HL-60 (cell line): ENCODE measurements at regions not wholly inside any gene's neighbourhood (a gene's known extent, or its start where the extent isn't known, plus 50 kb on each side); places are given as distances from the start of the nearest gene placed in this dataset.

Experiments
- GABPA ChIP-seq: IDR thresholded peaks from 2 replicates; pipeline ENCODE4 v1.6.1; 2012; ENCODE audit warnings: low read depth
- POLR2AphosphoS5 ChIP-seq: IDR thresholded peaks from 2 replicates; pipeline ENCODE4 v1.6.1; 2012; ENCODE audit warnings: low read depth
- SPI1 ChIP-seq: IDR thresholded peaks from 2 replicates; pipeline ENCODE4 v1.6.1; 2012; ENCODE audit warnings: low read depth, mild to moderate bottlenecking, borderline replicate concordance
- TF ChIP-seq, protein P1 (sequence below): IDR thresholded peaks from one replicate; pipeline ENCODE4 v1.5.1; 2011; ENCODE audit warnings: low read length, control low read depth, inconsistent platforms; ENCODE audit not compliant: insufficient read depth
- TF ChIP-seq, protein P2 (sequence below): IDR thresholded peaks from 2 replicates; pipeline ENCODE4 v1.6.1; 2012; ENCODE audit warnings: low read depth; ENCODE audit not compliant: insufficient replicate concordance

DNA sequence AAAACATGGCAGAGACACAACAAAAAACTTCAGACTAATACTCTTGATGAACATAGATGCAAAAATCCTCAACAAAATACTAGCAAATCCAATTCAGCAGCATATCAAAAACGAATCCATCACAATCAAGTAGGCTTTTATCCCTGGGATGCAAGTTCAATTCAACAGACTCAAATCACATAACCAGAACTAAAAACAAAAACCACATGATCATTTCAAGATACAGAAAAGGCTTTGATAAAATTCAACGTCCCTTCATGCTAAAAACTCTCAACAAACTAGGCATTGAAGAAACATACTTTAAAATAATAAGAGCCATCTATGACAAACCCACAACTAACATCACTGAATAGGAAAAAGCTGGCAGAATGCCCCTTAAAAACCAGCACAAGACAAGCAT lies 93.6 kb downstream of the TUSC1 start:
- TF ChIP-seq, protein P1, sequence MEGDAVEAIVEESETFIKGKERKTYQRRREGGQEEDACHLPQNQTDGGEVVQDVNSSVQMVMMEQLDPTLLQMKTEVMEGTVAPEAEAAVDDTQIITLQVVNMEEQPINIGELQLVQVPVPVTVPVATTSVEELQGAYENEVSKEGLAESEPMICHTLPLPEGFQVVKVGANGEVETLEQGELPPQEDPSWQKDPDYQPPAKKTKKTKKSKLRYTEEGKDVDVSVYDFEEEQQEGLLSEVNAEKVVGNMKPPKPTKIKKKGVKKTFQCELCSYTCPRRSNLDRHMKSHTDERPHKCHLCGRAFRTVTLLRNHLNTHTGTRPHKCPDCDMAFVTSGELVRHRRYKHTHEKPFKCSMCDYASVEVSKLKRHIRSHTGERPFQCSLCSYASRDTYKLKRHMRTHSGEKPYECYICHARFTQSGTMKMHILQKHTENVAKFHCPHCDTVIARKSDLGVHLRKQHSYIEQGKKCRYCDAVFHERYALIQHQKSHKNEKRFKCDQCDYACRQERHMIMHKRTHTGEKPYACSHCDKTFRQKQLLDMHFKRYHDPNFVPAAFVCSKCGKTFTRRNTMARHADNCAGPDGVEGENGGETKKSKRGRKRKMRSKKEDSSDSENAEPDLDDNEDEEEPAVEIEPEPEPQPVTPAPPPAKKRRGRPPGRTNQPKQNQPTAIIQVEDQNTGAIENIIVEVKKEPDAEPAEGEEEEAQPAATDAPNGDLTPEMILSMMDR = no peak
- TF ChIP-seq GABPA (no peak), POLR2AphosphoS5 (no peak), SPI1 (no peak)
- TF ChIP-seq, protein P2, sequence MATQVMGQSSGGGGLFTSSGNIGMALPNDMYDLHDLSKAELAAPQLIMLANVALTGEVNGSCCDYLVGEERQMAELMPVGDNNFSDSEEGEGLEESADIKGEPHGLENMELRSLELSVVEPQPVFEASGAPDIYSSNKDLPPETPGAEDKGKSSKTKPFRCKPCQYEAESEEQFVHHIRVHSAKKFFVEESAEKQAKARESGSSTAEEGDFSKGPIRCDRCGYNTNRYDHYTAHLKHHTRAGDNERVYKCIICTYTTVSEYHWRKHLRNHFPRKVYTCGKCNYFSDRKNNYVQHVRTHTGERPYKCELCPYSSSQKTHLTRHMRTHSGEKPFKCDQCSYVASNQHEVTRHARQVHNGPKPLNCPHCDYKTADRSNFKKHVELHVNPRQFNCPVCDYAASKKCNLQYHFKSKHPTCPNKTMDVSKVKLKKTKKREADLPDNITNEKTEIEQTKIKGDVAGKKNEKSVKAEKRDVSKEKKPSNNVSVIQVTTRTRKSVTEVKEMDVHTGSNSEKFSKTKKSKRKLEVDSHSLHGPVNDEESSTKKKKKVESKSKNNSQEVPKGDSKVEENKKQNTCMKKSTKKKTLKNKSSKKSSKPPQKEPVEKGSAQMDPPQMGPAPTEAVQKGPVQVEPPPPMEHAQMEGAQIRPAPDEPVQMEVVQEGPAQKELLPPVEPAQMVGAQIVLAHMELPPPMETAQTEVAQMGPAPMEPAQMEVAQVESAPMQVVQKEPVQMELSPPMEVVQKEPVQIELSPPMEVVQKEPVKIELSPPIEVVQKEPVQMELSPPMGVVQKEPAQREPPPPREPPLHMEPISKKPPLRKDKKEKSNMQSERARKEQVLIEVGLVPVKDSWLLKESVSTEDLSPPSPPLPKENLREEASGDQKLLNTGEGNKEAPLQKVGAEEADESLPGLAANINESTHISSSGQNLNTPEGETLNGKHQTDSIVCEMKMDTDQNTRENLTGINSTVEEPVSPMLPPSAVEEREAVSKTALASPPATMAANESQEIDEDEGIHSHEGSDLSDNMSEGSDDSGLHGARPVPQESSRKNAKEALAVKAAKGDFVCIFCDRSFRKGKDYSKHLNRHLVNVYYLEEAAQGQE = no peak
